DOHH2 (cell line): ENCODE measurements at regions not wholly inside any gene's neighbourhood (a gene's known extent, or its start where the extent isn't known, plus 50 kb on each side); places are given as distances from the start of the nearest gene placed in this dataset.

ENCODE experiments used
- EZH2phosphoT487 ChIP-seq: fragments of 200-600 bp; sonication (generic); IDR thresholded peaks from 2 replicates; pipeline ENCODE4 v1.6.1; 2017; ENCODE audit warnings: borderline replicate concordance, mild to moderate bottlenecking, antibody characterized with exemption, low read length, moderate library complexity, mixed read lengths
- TF ChIP-seq, protein P1 (sequence below): fragments of 200-600 bp; sonication (generic); IDR thresholded peaks from one replicate; pipeline ENCODE4 v1.5.1; 2014; ENCODE audit warnings: antibody characterized with exemption, mild to moderate bottlenecking, low read depth, low read length; ENCODE audit not compliant: poor library complexity, severe bottlenecking

DNA sequence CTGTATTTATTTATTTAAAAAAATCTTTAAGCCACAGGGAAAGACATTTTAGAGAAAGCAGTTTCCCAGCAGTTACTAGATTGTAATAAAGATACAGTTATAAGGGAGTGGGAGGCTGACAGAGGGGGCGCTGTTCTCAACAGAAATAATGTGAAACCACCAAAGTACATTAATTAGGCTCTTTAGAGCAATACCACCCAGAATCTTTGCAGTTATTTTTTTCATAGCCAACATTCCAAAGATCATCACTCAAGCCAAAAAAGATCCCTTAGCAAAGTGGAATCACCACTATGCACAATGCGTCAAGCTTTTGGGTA lies 331.3 kb upstream of the DEFB112 start:
- TF ChIP-seq, protein P1, sequence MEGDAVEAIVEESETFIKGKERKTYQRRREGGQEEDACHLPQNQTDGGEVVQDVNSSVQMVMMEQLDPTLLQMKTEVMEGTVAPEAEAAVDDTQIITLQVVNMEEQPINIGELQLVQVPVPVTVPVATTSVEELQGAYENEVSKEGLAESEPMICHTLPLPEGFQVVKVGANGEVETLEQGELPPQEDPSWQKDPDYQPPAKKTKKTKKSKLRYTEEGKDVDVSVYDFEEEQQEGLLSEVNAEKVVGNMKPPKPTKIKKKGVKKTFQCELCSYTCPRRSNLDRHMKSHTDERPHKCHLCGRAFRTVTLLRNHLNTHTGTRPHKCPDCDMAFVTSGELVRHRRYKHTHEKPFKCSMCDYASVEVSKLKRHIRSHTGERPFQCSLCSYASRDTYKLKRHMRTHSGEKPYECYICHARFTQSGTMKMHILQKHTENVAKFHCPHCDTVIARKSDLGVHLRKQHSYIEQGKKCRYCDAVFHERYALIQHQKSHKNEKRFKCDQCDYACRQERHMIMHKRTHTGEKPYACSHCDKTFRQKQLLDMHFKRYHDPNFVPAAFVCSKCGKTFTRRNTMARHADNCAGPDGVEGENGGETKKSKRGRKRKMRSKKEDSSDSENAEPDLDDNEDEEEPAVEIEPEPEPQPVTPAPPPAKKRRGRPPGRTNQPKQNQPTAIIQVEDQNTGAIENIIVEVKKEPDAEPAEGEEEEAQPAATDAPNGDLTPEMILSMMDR = peak; percentile 33
- TF ChIP-seq EZH2phosphoT487 = no peak
